Amygdala (tissue), 56 donors: ENCODE measurements at regions not wholly inside any gene's neighbourhood (a gene's known extent, or its start where the extent isn't known, plus 50 kb on each side); places are given as distances from the start of the nearest gene placed in this dataset.
A peak's percentile ranks its signal among the peaks of the same experiment; 100 is the strongest.

Source experiments
- DNase-seq, 56 donors: peaks; one replicate each; lab custom pipeline; 2025; lab: John Stamatoyannopoulos, UW

- no peak for DNase-seq
Observed at GRCh38 chr7:153005750-153006435, 246.3 kb downstream of the ACTR3B start.

- DNase-seq, result no peak
Observed at GRCh38 chr7:153006452-153006851, 246.9 kb downstream of the ACTR3B start.

GRCh38 chr7:153006911-153007310, 247.4 kb downstream of the ACTR3B start:
- no peak for DNase-seq

- DNase-seq, result no peak
Observed at GRCh38 chr7:153010416-153010815, 250.9 kb downstream of the ACTR3B start.

GRCh38 chr7:153012203-153012602, 252.7 kb downstream of the ACTR3B start:
- DNase-seq, result no peak

- DNase-seq, result no peak
Observed at GRCh38 chr7:153017223-153017622, 257.7 kb downstream of the ACTR3B start.

GRCh38 chr7:153021542-153021941, 262.0 kb downstream of the ACTR3B start:
- no peak for DNase-seq

GRCh38 chr7:153022475-153023193, 263.1 kb downstream of the ACTR3B start:
- DNase-seq, result no peak

GRCh38 chr7:153023194-153023592, 263.6 kb downstream of the ACTR3B start:
- no peak for DNase-seq

- no peak for DNase-seq
Observed at GRCh38 chr7:153027210-153027609, 267.7 kb downstream of the ACTR3B start.

GRCh38 chr7:153027904-153028303, 268.4 kb downstream of the ACTR3B start:
- DNase-seq, result no peak

- DNase-seq, result no peak
Observed at GRCh38 chr7:153030976-153031375, 271.4 kb downstream of the ACTR3B start.

- DNase-seq, result no peak
Observed at GRCh38 chr7:153034791-153035190, 275.2 kb downstream of the ACTR3B start.

- DNase-seq, result no peak
Observed at GRCh38 chr7:153036396-153037063, 277.0 kb downstream of the ACTR3B start.

GRCh38 chr7:153043440-153043839, 283.9 kb downstream of the ACTR3B start:
- no peak for DNase-seq

- no peak for DNase-seq
Observed at GRCh38 chr7:153044981-153045380, 285.4 kb downstream of the ACTR3B start.

GRCh38 chr7:153047079-153047959, 287.8 kb downstream of the ACTR3B start:
- DNase-seq, result no peak

GRCh38 chr7:153052206-153052605, 292.7 kb downstream of the ACTR3B start:
- DNase-seq, result no peak

- DNase-seq, result peak in 1 of 56 donors; percentile 14
Observed at GRCh38 chr7:153061910-153062528, 302.5 kb downstream of the ACTR3B start.

GRCh38 chr7:153065051-153065450, 305.5 kb downstream of the ACTR3B start:
- no peak for DNase-seq
